ENCODE measurements at regions not wholly inside any gene's neighbourhood (a gene's known extent, or its start where the extent isn't known, plus 50 kb on each side); places are given as distances from the start of the nearest gene placed in this dataset.
"Not testable (repeated sequence)": the region's sequence is repeated elsewhere in the genome, so short reads cannot be mapped to it uniquely, and the experiment has no call there.

DNA sequence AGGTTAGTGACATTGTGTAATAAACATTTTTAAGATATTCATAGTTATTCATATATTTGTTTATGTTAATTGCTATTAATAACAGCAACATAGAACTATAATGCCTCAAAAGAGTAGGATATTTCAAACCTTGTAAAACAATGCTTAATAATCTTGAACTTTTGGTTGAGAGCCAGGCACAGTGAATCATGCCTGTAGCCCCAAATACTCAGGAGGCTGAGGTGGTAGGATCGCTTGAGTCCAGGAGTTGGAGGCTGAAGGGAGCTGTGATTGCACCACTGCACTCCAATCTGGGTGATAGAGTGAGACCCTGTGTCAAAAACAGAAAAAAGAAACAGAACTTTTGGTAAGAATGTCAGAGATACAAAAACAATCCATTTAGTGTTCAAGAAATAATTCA lies 213.9 kb upstream of the SLITRK1 start:
- no peak overlapping the region for H3K4me3 ChIP-seq (replicated peaks in 1 of 4; ENCODE audit: control extremely low read depth in 1 of 4, insufficient read depth in 1 of 4, low read depth in 3 of 4, low read length in 4 of 4)

DNA sequence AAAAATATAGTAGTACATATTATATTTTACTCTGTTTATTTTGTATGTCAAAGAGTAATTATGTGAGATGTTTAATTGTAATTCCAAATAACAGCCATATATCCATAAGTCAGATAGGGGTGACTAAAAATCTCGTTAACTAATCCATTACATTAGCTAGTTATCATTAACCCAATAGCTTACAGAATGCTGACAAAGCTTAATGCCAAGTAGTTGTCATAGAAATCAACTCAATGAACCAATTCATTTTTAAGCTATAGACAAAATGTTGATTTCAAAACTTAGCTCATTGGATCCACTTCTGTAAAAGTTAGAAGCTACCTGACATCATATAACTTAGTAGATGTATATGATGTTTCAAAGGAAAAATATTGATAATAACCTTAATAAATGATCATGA lies 206.7 kb upstream of the SLITRK1 start:
- Histone ChIP-seq H3K79me2 (ENCODE audit: control insufficient read depth, insufficient read depth, low read length) (no peaks in the 10 kb centered on the region), H3K9ac (ENCODE audit: insufficient read depth, low read length) (no peak overlapping the region), H3K4me3 (replicated peaks in 1 of 4; ENCODE audit: control extremely low read depth in 1 of 4, insufficient read depth in 1 of 4, low read depth in 3 of 4, low read length in 4 of 4) (no peak overlapping the region), H3K4me1 (ENCODE audit: control insufficient read depth, extremely low read depth, insufficient read depth, low read length) (no peaks in the 10 kb centered on the region), H3K36me3 (ENCODE audit: control insufficient read depth, insufficient read depth, low read length) (no peaks in the 10 kb centered on the region), H2AFZ (ENCODE audit: low read length) (no peak overlapping the region), H3K27ac (ENCODE audit: insufficient read depth, low read length) (no peak overlapping the region), H3K27me3 (ENCODE audit: control insufficient read depth, insufficient read depth, low read length) (no peaks in the 10 kb centered on the region), H3K9me3 (ENCODE audit: control insufficient read depth, insufficient read depth, low read depth, low read length) (no peaks in the 10 kb centered on the region), H3K4me2 (ENCODE audit: extremely low read depth, insufficient read depth, low read length) (no peak overlapping the region), H4K20me1 (ENCODE audit: control insufficient read depth, extremely low read depth, insufficient read depth, low read length) (no peaks in the 10 kb centered on the region)
- no peak for DNase-seq (ENCODE audit: low read depth in 2 of 2)
- TF ChIP-seq, protein P1, sequence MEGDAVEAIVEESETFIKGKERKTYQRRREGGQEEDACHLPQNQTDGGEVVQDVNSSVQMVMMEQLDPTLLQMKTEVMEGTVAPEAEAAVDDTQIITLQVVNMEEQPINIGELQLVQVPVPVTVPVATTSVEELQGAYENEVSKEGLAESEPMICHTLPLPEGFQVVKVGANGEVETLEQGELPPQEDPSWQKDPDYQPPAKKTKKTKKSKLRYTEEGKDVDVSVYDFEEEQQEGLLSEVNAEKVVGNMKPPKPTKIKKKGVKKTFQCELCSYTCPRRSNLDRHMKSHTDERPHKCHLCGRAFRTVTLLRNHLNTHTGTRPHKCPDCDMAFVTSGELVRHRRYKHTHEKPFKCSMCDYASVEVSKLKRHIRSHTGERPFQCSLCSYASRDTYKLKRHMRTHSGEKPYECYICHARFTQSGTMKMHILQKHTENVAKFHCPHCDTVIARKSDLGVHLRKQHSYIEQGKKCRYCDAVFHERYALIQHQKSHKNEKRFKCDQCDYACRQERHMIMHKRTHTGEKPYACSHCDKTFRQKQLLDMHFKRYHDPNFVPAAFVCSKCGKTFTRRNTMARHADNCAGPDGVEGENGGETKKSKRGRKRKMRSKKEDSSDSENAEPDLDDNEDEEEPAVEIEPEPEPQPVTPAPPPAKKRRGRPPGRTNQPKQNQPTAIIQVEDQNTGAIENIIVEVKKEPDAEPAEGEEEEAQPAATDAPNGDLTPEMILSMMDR (conservative IDR thresholded peaks at IDR 0.05 in 1 of 2, IDR thresholded peaks at IDR 0.05 in 1 of 2; ENCODE audit: low read depth in 1 of 2, low read length in 2 of 2) = no peak
- no peak for TF ChIP-seq EZH2 (IDR thresholded peaks at IDR 0.05; ENCODE audit: low read length, missing control alignments)

More for the DNA sequence above, 213.9 kb upstream of the SLITRK1 start:
- Histone ChIP-seq H3K27me3 (ENCODE audit: control insufficient read depth, insufficient read depth, low read length) (no peaks in the 10 kb centered on the region), H3K27ac (ENCODE audit: insufficient read depth, low read length) (no peak overlapping the region), H3K79me2 (ENCODE audit: control insufficient read depth, insufficient read depth, low read length) (no peaks in the 10 kb centered on the region), H3K4me1 (ENCODE audit: control insufficient read depth, extremely low read depth, insufficient read depth, low read length) (no peaks in the 10 kb centered on the region), H3K9me3 (ENCODE audit: control insufficient read depth, insufficient read depth, low read depth, low read length) (no peaks in the 10 kb centered on the region), H4K20me1 (ENCODE audit: control insufficient read depth, extremely low read depth, insufficient read depth, low read length) (no peaks in the 10 kb centered on the region), H3K36me3 (ENCODE audit: control insufficient read depth, insufficient read depth, low read length) (no peaks in the 10 kb centered on the region), H3K9ac (ENCODE audit: insufficient read depth, low read length) (no peak overlapping the region), H2AFZ (ENCODE audit: low read length) (no peak overlapping the region), H3K4me2 (ENCODE audit: extremely low read depth, insufficient read depth, low read length) (no peak overlapping the region)
- TF ChIP-seq, protein P1 (conservative IDR thresholded peaks at IDR 0.05 in 1 of 2, IDR thresholded peaks at IDR 0.05 in 1 of 2; ENCODE audit: low read depth in 1 of 2, low read length in 2 of 2) = no peak
- TF ChIP-seq EZH2 (IDR thresholded peaks at IDR 0.05; ENCODE audit: low read length, missing control alignments) = no peak
- DNase-seq (ENCODE audit: low read depth in 2 of 2) = peak; percentile 3 to 39

DNA sequence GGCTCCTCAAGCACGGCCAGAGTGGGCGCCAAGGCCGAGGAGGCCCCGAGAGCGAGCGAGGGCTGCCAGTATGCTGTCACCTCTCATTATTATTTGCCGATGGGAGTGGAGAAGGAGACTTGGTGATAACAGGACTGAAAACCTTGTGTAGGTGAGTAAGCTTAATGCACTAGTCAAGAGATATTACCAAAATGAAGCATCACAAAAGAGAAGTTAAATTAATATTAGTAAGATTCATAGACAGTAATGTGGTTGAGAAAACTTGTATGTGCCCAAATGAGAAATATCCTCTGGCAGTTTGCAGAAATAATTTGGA lies 204.5 kb upstream of the SLITRK1 start:
- DNase-seq (ENCODE audit: low read depth in 2 of 2) = no peak
- H3K4me1 ChIP-seq (ENCODE audit: control insufficient read depth, extremely low read depth, insufficient read depth, low read length) = no peaks in the 10 kb centered on the region

DNA sequence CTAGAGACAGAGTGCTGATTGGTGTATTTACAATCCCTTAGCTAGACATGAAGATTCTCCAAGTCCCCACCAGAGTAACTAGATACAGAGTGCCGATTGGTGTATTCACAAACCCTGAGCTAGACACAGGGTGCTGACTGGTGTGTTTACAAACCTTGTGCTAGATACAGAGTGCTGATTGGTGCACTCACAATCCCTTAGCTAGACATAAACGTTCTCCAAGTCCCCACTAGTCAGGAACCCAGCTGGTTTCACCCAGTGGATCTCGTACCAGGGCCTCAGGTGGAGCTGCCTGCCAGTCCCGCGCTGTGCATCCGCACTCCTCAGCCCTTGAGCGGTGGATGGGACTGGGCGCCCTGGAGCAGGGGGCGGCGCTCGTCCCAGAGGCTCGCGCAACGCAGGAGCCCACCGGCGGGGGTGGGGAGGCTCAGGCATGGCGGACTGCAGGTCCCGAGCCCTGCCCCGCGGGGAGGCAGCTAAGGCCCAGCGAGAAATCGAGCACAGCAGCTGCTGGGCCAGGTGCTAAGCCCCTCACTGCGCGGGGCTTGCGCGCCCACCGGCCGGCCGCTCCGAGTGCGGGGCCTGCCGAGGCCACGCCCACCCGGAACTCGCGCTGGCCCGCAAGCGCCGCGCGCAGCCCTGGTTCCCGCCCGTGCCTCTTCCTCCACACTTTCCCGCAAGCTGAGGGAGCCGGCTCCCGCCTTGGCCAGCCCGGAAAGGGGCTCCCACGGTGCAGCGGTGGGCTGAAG lies 204.0 kb upstream of the SLITRK1 start:
- H3K4me3 ChIP-seq (replicated peaks in 1 of 4; ENCODE audit: control extremely low read depth in 1 of 4, insufficient read depth in 1 of 4, low read depth in 3 of 4, low read length in 4 of 4) = peak overlapping the region in 1 of 4 experiments; percentile 53
- DNase-seq (ENCODE audit: low read depth in 2 of 2); H4K20me1 ChIP-seq (ENCODE audit: control insufficient read depth, extremely low read depth, insufficient read depth, low read length); H3K4me2 ChIP-seq (ENCODE audit: extremely low read depth, insufficient read depth, low read length); H3K79me2 ChIP-seq (ENCODE audit: control insufficient read depth, insufficient read depth, low read length); H2AFZ ChIP-seq (ENCODE audit: low read length); H3K9ac ChIP-seq (ENCODE audit: insufficient read depth, low read length); H3K27me3 ChIP-seq (ENCODE audit: control insufficient read depth, insufficient read depth, low read length); H3K4me1 ChIP-seq (ENCODE audit: control insufficient read depth, extremely low read depth, insufficient read depth, low read length); H3K27ac ChIP-seq (ENCODE audit: insufficient read depth, low read length); H3K36me3 ChIP-seq (ENCODE audit: control insufficient read depth, insufficient read depth, low read length); H3K9me3 ChIP-seq (ENCODE audit: control insufficient read depth, insufficient read depth, low read depth, low read length): not testable (repeated sequence)

More for the DNA sequence above, 204.5 kb upstream of the SLITRK1 start:
- TF ChIP-seq EZH2 (IDR thresholded peaks at IDR 0.05; ENCODE audit: low read length, missing control alignments) = no peak
- TF ChIP-seq, protein P1 (conservative IDR thresholded peaks at IDR 0.05 in 1 of 2, IDR thresholded peaks at IDR 0.05 in 1 of 2; ENCODE audit: low read depth in 1 of 2, low read length in 2 of 2) = no peak
- Histone ChIP-seq H3K4me3 (replicated peaks in 1 of 4; ENCODE audit: control extremely low read depth in 1 of 4, insufficient read depth in 1 of 4, low read depth in 3 of 4, low read length in 4 of 4) (peak overlapping the region in 1 of 4 experiments; percentile 53), H3K9me3 (ENCODE audit: control insufficient read depth, insufficient read depth, low read depth, low read length) (no peaks in the 10 kb centered on the region), H3K9ac (ENCODE audit: insufficient read depth, low read length) (no peak overlapping the region), H3K27me3 (ENCODE audit: control insufficient read depth, insufficient read depth, low read length) (no peaks in the 10 kb centered on the region), H2AFZ (ENCODE audit: low read length) (no peak overlapping the region), H4K20me1 (ENCODE audit: control insufficient read depth, extremely low read depth, insufficient read depth, low read length) (no peaks in the 10 kb centered on the region), H3K27ac (ENCODE audit: insufficient read depth, low read length) (no peak overlapping the region), H3K36me3 (ENCODE audit: control insufficient read depth, insufficient read depth, low read length) (no peaks in the 10 kb centered on the region), H3K79me2 (ENCODE audit: control insufficient read depth, insufficient read depth, low read length) (no peaks in the 10 kb centered on the region), H3K4me2 (ENCODE audit: extremely low read depth, insufficient read depth, low read length) (no peak overlapping the region)
